BJ (cell line): ENCODE measurements at regions not wholly inside any gene's neighbourhood (a gene's known extent, or its start where the extent isn't known, plus 50 kb on each side); places are given as distances from the start of the nearest gene placed in this dataset.

Experiments
- CTCF ChIA-PET: fragments of 350-600 bp; formaldehyde crosslinking; extraction: SDS; loops from one replicate; lab custom pipeline; 2021; ENCODE audit warnings: antibody characterized with exemption, inconsistent platforms; lab: Yijun Ruan, JAX
- POLR2A ChIA-PET: fragments of 300-600 bp; sonication (Branson Sonifier 250); formaldehyde crosslinking; extraction: SDS; loops from one replicate; lab custom pipeline; 2021; ENCODE audit warnings: antibody characterized with exemption; lab: Charles Lee
- DNase-seq: peaks from one replicate; pipeline ENCODE4 v3.0.0-alpha.2; 2011; ENCODE audit warnings: low read depth
- H3K27me3 ChIP-seq: 2 replicates; pipeline ENCODE4 v1.6.0; 2011; ENCODE audit warnings: low read length; ENCODE audit not compliant: control insufficient read depth, insufficient read depth
- H3K36me3 ChIP-seq: 2 replicates; pipeline ENCODE4 v1.5.1; 2011; ENCODE audit warnings: low read length; ENCODE audit not compliant: control insufficient read depth, insufficient read depth
- H3K4me3 ChIP-seq: 2 replicates; pipeline ENCODE4 v1.5.1; 2011; ENCODE audit warnings: low read depth, mild to moderate bottlenecking, control low read depth, low read length
- TF ChIP-seq, protein P1 (sequence below): IDR thresholded peaks from 2 replicates; pipeline ENCODE4 v1.5.1; 2011; ENCODE audit warnings: low read depth, mild to moderate bottlenecking, control low read depth, inconsistent platforms, low read length, moderate library complexity; ENCODE audit not compliant: insufficient read depth

DNA sequence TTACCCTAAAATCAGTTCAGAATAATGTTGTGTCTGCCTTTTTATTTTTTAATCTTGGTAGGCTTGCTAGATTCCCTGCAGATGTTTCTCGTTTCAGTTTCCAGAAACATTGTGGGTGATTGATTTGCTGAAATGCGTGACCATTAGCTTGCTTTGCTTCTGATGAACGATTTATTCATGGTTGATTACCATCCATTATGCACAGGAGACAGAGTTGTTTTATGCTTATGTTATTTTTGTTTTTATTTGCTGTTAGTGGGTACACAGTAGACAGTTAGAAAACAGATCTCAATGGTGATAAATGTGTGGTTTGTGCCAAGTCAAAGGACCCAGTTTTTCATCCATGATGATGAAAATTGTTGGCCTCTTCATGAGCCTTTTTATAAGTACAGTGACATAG is 455.6 kb upstream of the BOD1L1 start:
- POLR2A ChIA-PET = no interaction called here
- CTCF ChIA-PET = interaction anchor here (0.6 kb wide), 1 partner anchor 46 kb away, joined by 3 read pairs; no protein-coding TSS in a partner anchor
- DNase-seq = no peak
- TF ChIP-seq, protein P1, sequence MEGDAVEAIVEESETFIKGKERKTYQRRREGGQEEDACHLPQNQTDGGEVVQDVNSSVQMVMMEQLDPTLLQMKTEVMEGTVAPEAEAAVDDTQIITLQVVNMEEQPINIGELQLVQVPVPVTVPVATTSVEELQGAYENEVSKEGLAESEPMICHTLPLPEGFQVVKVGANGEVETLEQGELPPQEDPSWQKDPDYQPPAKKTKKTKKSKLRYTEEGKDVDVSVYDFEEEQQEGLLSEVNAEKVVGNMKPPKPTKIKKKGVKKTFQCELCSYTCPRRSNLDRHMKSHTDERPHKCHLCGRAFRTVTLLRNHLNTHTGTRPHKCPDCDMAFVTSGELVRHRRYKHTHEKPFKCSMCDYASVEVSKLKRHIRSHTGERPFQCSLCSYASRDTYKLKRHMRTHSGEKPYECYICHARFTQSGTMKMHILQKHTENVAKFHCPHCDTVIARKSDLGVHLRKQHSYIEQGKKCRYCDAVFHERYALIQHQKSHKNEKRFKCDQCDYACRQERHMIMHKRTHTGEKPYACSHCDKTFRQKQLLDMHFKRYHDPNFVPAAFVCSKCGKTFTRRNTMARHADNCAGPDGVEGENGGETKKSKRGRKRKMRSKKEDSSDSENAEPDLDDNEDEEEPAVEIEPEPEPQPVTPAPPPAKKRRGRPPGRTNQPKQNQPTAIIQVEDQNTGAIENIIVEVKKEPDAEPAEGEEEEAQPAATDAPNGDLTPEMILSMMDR = no peak
- no peaks in the 10 kb centered on the region for H3K36me3 ChIP-seq
- no peak overlapping the region for H3K4me3 ChIP-seq
- no peaks in the 10 kb centered on the region for H3K27me3 ChIP-seq

- H3K36me3 ChIP-seq = no peaks in the 10 kb centered on the region
- DNase-seq = no peak
- POLR2A ChIA-PET = no interaction called here
- CTCF ChIA-PET = interaction anchor here (1.3 kb wide), 1 partner anchor 10 kb away, joined by 4 read pairs; no protein-coding TSS in a partner anchor
- H3K27me3 ChIP-seq = no peaks in the 10 kb centered on the region
- H3K4me3 ChIP-seq = no peak overlapping the region
- TF ChIP-seq, protein P1 = no peak
Measured at GRCh38 chr4:14084598-14084997, 457.1 kb upstream of the BOD1L1 start.

GRCh38 chr4:14087459-14087858 is 459.9 kb upstream of the BOD1L1 start:
- TF ChIP-seq, protein P1 = no peak
- H3K27me3 ChIP-seq = no peaks in the 10 kb centered on the region
- POLR2A ChIA-PET = no interaction called here
- CTCF ChIA-PET = no interaction called here
- H3K4me3 ChIP-seq = no peak overlapping the region
- no peaks in the 10 kb centered on the region for H3K36me3 ChIP-seq
- DNase-seq = no peak

DNA sequence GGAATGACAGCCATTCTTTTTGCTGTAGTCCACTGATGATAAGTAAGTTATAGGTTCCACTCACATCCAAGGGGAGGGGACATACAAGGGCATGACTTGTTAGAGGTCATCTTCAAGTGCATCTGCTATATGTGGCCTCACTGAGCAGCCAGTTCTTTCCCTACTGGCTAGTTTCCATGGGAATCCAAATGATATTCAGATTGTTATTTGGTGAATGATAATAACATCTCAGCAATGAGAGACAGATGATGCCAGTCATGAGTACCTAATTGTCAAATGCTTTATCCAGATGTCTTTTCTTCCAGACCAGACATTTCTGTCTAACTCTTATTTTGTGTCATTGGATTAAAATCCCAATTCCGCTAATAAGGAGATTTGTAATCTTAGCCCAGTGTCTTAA is 460.4 kb upstream of the BOD1L1 start:
- no peak overlapping the region for H3K4me3 ChIP-seq
- TF ChIP-seq, protein P1 = no peak
- CTCF ChIA-PET = interaction anchor here (0.9 to 1.1 kb wide), 2 partner anchors 12 to 17 kb away, joined by 3 read pairs; no protein-coding TSS in a partner anchor
- H3K27me3 ChIP-seq = no peaks in the 10 kb centered on the region
- DNase-seq = no peak
- no peaks in the 10 kb centered on the region for H3K36me3 ChIP-seq
- POLR2A ChIA-PET = no interaction called here

DNA sequence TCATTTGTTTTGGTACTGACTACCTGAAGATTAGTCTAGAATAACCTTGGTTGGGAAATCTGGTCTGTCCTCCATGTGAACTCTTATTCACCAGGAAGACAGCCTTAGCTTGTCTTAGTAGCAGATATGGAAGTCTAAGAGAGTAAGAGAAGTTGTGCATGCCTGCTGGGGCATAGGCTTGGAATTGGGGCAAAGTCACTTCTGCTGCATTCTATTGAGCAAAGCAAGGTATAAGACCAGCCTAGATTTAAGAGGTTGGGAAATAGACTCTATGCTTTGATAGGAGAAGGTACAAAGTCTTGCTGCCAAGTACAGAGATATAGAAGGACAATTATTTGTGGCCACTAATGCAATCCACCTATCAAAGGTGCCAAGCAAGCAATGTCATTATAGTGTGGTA is 464.0 kb upstream of the BOD1L1 start:
- Histone ChIP-seq H3K36me3 (no peaks in the 10 kb centered on the region), H3K4me3 (no peak overlapping the region), H3K27me3 (no peaks in the 10 kb centered on the region)
- CTCF ChIA-PET = no interaction called here
- POLR2A ChIA-PET = no interaction called here
- DNase-seq = no peak
- TF ChIP-seq, protein P1 = no peak
